H1 (cell line): ENCODE measurements at regions not wholly inside any gene's neighbourhood (a gene's known extent, or its start where the extent isn't known, plus 50 kb on each side); places are given as distances from the start of the nearest gene placed in this dataset.

Source experiments
- CTCF ChIA-PET: fragments of 300-600 bp; sonication (Branson Sonifier 250); formaldehyde crosslinking; loops from one replicate; lab custom pipeline; 2021; ENCODE audit not compliant: partially characterized antibody; lab: Charles Lee
- POLR2A ChIA-PET: fragments of 300-600 bp; sonication (Branson Sonifier 250); formaldehyde crosslinking; loops from one replicate; lab custom pipeline; 2021; ENCODE audit warnings: inconsistent platforms; ENCODE audit not compliant: partially characterized antibody; lab: Charles Lee
- DNase-seq, 2 experiments: peaks; one replicate each; pipeline versions ENCODE4 v3.0.0 to v3.0.0-alpha.2; 2010 to 2022; ENCODE audit warnings: low spot score in 2 of 2, low read depth in 1 of 2, mixed read lengths in 1 of 2
- FAIRE-seq: peaks from 2 replicates; lab custom pipeline; 2011; peaks lifted over from hg19 to GRCh38; lab: Jason Lieb, UNC
- H2AFZ ChIP-seq: 2 replicates; pipeline ENCODE4 v1.8.1; 2012; ENCODE audit warnings: low read length, inconsistent platforms
- H2AK5ac ChIP-seq: 2 replicates; pipeline ENCODE4 v1.6.1; 2013; ENCODE audit warnings: low read depth, low read length
- H2BK120ac ChIP-seq: replicated peaks from 2 replicates; pipeline ENCODE3; 2013; ENCODE audit warnings: low read depth, low read length, inconsistent platforms
- H2BK12ac ChIP-seq: 2 replicates; pipeline ENCODE4 v1.6.1; 2013; ENCODE audit warnings: low read depth, low read length
- H2BK15ac ChIP-seq: 2 replicates; pipeline ENCODE4 v1.6.1; 2013; ENCODE audit warnings: low read length
- H2BK20ac ChIP-seq: 2 replicates; pipeline ENCODE4 v1.6.1; 2013; ENCODE audit warnings: low read length
- H2BK5ac ChIP-seq: 2 replicates; pipeline ENCODE4 v1.6.1; 2013; ENCODE audit warnings: low read depth, low read length
- H3K14ac ChIP-seq: 2 replicates; pipeline ENCODE4 v1.6.1; 2013; ENCODE audit warnings: inconsistent platforms; ENCODE audit not compliant: insufficient read length
- H3K18ac ChIP-seq: 2 replicates; pipeline ENCODE4 v1.6.1; 2013; ENCODE audit warnings: low read length; ENCODE audit errors: extremely low read depth
- H3K23ac ChIP-seq: 2 replicates; pipeline ENCODE4 v1.6.1; 2013; ENCODE audit warnings: inconsistent platforms; ENCODE audit not compliant: insufficient read length
- H3K23me2 ChIP-seq: 2 replicates; pipeline ENCODE4 v1.6.1; 2013; ENCODE audit warnings: low read depth, low read length
- H3K27ac ChIP-seq: 2 replicates; pipeline ENCODE4 v1.6.1; 2011; ENCODE audit warnings: low read depth, low read length, inconsistent platforms
- H3K27me3 ChIP-seq, 4 experiments: replicated peaks in 1 of 4; 1 replicate in 1 of 4; 2 replicates in 3 of 4; pipeline versions ENCODE4 v1.6.1 to v1.8.1; 2011 to 2013; ENCODE audit warnings: low read length in 3 of 4, mild to moderate bottlenecking in 3 of 4, inconsistent platforms in 2 of 4, mixed read lengths in 2 of 4, moderate library complexity in 1 of 4; ENCODE audit not compliant: control insufficient read depth in 3 of 4, insufficient read depth in 3 of 4; ENCODE audit errors: extremely low read depth in 1 of 4
- H3K36me3 ChIP-seq, 4 experiments: 2 replicates each; pipeline versions ENCODE4 v1.6.1 to v1.8.1; 2011 to 2013; ENCODE audit warnings: mild to moderate bottlenecking in 4 of 4, low read length in 3 of 4, moderate library complexity in 2 of 4, control low read depth in 1 of 4, inconsistent platforms in 1 of 4; ENCODE audit not compliant: insufficient read depth in 4 of 4, control insufficient read depth in 2 of 4
- H3K4ac ChIP-seq: replicated peaks from 2 replicates; pipeline ENCODE3; 2013; ENCODE audit warnings: low read length, low read depth, mixed read lengths, inconsistent platforms; ENCODE audit not compliant: insufficient read length
- H3K4me1 ChIP-seq, 4 experiments: replicated peaks in 1 of 4; 1 replicate in 1 of 4; 2 replicates in 3 of 4; pipeline versions ENCODE4 v1.6.1 to v1.8.1; 2011 to 2013; ENCODE audit warnings: low read length in 3 of 4, inconsistent platforms in 2 of 4, mixed read lengths in 1 of 4; ENCODE audit not compliant: insufficient read depth in 4 of 4, control insufficient read depth in 3 of 4
- H3K4me2 ChIP-seq, 2 experiments: 2 replicates each; pipeline versions ENCODE4 v1.6.1 to v1.8.1; 2011 to 2013; ENCODE audit warnings: low read depth in 2 of 2, low read length in 2 of 2, control low read depth in 1 of 2, inconsistent platforms in 1 of 2, mild to moderate bottlenecking in 1 of 2; ENCODE audit not compliant: insufficient read depth in 1 of 2
- H3K4me3 ChIP-seq, 4 experiments: fragments of 200-600, 300-600 bp in 1 of 4; sonication (generic), shearing (Covaris generic), sonication (Bioruptor Twin) in 1 of 4; 2 replicates each; pipeline versions ENCODE4 v1.5.1 to v1.8.1; 2011 to 2016; ENCODE audit warnings: low read length in 4 of 4, low read depth in 3 of 4, control low read depth in 2 of 4, inconsistent platforms in 2 of 4, mild to moderate bottlenecking in 2 of 4, mixed read lengths in 1 of 4, moderate library complexity in 1 of 4; ENCODE audit not compliant: insufficient read depth in 2 of 4; ENCODE audit errors: extremely low read depth in 1 of 4
- H3K56ac ChIP-seq: replicated peaks from 2 replicates; pipeline ENCODE3; 2013; ENCODE audit warnings: low read depth, mild to moderate bottlenecking, mixed read lengths, low read length, inconsistent platforms; ENCODE audit not compliant: insufficient read length
- H3K79me1 ChIP-seq: 2 replicates; pipeline ENCODE4 v1.6.1; 2013; ENCODE audit warnings: low read depth, low read length, control low read depth
- H3K79me2 ChIP-seq, 2 experiments: 2 replicates each; pipeline versions ENCODE4 v1.6.1 to v1.8.1; 2012 to 2013; ENCODE audit warnings: low read length in 2 of 2, mild to moderate bottlenecking in 2 of 2, inconsistent platforms in 1 of 2; ENCODE audit not compliant: insufficient read depth in 2 of 2, control insufficient read depth in 1 of 2
- H3K9ac ChIP-seq, 4 experiments: replicated peaks in 1 of 4; 1 replicate in 1 of 4; 2 replicates in 3 of 4; pipeline versions ENCODE4 v1.6.1 to v1.8.1; 2011 to 2013; ENCODE audit warnings: low read depth in 3 of 4, low read length in 3 of 4, control low read depth in 2 of 4, mild to moderate bottlenecking in 2 of 4, moderate library complexity in 2 of 4, inconsistent platforms in 1 of 4; ENCODE audit errors: extremely low read depth in 1 of 4
- H3K9me3 ChIP-seq, 2 experiments: 2 replicates each; pipeline versions ENCODE4 v1.6.1 to v1.8.1; 2012 to 2013; ENCODE audit warnings: mild to moderate bottlenecking in 2 of 2, moderate library complexity in 2 of 2, control low read depth in 1 of 2, inconsistent platforms in 1 of 2, low read depth in 1 of 2, low read length in 1 of 2, mixed read lengths in 1 of 2; ENCODE audit not compliant: insufficient read depth in 2 of 2
- H4K20me1 ChIP-seq, 2 experiments: replicated peaks in 1 of 2; 2 replicates each; pipeline versions ENCODE3 to v1.8.1; 2011 to 2013; ENCODE audit warnings: inconsistent platforms in 2 of 2, low read length in 2 of 2, mild to moderate bottlenecking in 1 of 2; ENCODE audit not compliant: insufficient read depth in 2 of 2, control insufficient read depth in 1 of 2
- H4K5ac ChIP-seq: 2 replicates; pipeline ENCODE4 v1.6.1; 2013; ENCODE audit warnings: low read length, low read depth, mixed read lengths, inconsistent platforms; ENCODE audit not compliant: insufficient read length
- H4K8ac ChIP-seq: 2 replicates; pipeline ENCODE4 v1.8.0; 2013; ENCODE audit warnings: mild to moderate bottlenecking, moderate library complexity, low read length, inconsistent platforms; ENCODE audit not compliant: insufficient read depth; ENCODE audit errors: extremely low read depth
- H4K91ac ChIP-seq: replicated peaks from 2 replicates; pipeline ENCODE3; 2013; ENCODE audit warnings: low read length, mixed read lengths, inconsistent platforms; ENCODE audit not compliant: insufficient read length
- ASH2L ChIP-seq: fragments of 200-600, 300-600 bp; sonication (generic); IDR thresholded peaks from one replicate; pipeline ENCODE4 v1.7.1; 2017; ENCODE audit warnings: low read length
- E2F6 ChIP-seq: IDR thresholded peaks from 2 replicates; pipeline ENCODE4 v1.6.1; 2012; ENCODE audit warnings: inconsistent platforms
- HDAC2 ChIP-seq, 2 experiments: fragments of 300-600 bp in 1 of 2; sonication (generic) in 1 of 2; IDR thresholded peaks; 2 replicates each; pipeline ENCODE4 v1.6.1; 2011 to 2012; ENCODE audit warnings: low read depth in 2 of 2, low read length in 2 of 2, mild to moderate bottlenecking in 2 of 2, moderate library complexity in 2 of 2, borderline replicate concordance in 1 of 2, inconsistent platforms in 1 of 2
- KDM1A ChIP-seq: fragments of 200-600, 300-600 bp; sonication (generic); IDR thresholded peaks from 2 replicates; pipeline ENCODE4 v1.7.1; 2016; ENCODE audit warnings: mild to moderate bottlenecking, low read length, borderline replicate concordance
- MAX ChIP-seq: IDR thresholded peaks from 2 replicates; pipeline ENCODE4 v1.6.1; 2012; ENCODE audit warnings: inconsistent platforms
- RFX5 ChIP-seq: IDR thresholded peaks from 2 replicates; pipeline ENCODE4 v1.6.1; 2011; ENCODE audit warnings: low read depth, low read length, improper control_type of control experiment, borderline replicate concordance
- SIRT6 ChIP-seq: IDR thresholded peaks from one replicate; pipeline ENCODE4 v1.7.1; 2012; ENCODE audit warnings: low read length, inconsistent platforms
- TAF1 ChIP-seq: IDR thresholded peaks from 2 replicates; pipeline ENCODE4 v1.6.1; 2011; ENCODE audit warnings: mild to moderate bottlenecking, low read depth, low read length
- TBP ChIP-seq: IDR thresholded peaks from 2 replicates; pipeline ENCODE4 v1.6.1; 2011; ENCODE audit warnings: low read depth, low read length, improper control_type of control experiment
- TCF12 ChIP-seq: IDR thresholded peaks from 2 replicates; pipeline ENCODE4 v1.6.1; 2011; ENCODE audit warnings: low read depth, mild to moderate bottlenecking, low read length
- YY1 ChIP-seq: IDR thresholded peaks from 2 replicates; pipeline ENCODE4 v1.6.1; 2011; ENCODE audit warnings: low read depth, mild to moderate bottlenecking, low read length
- ZNF274 ChIP-seq: IDR thresholded peaks from 2 replicates; pipeline ENCODE4 v1.7.0; 2012; ENCODE audit warnings: low read length, borderline replicate concordance; ENCODE audit errors: extremely low read depth
- WGBS, 2 experiments: shearing (Covaris generic) in 1 of 2; methylation state at CpG; one replicate each; pipeline versions ENCODE4 v1.1.6 to v1.1.7; 2013 to 2015; ENCODE audit warnings: low lambda C conversion rate in 2 of 2, mixed read lengths in 2 of 2, inconsistent platforms in 1 of 2, low coverage in 1 of 2, missing lambda C conversion rate in 1 of 2; ENCODE audit not compliant: insufficient replicate concordance in 2 of 2, insufficient coverage in 1 of 2, insufficient read length in 1 of 2; ENCODE audit errors: extremely low coverage in 1 of 2, missing lambda C conversion rate in 1 of 2; 5-methylcytosine and 5-hydroxymethylcytosine counted together

- no peaks in the 10 kb centered on the region for H3K36me3 ChIP-seq
- H2AFZ ChIP-seq: 0 out of 2 replicates have a peak overlapping the region, but pooled peaks have one; percentile 81
- ChIA-PET CTCF (interaction anchor here (0.9 to 1.4 kb wide), 4 partner anchors 11 to 217 kb away, joined by 3 to 5 read pairs (median 3); no protein-coding TSS in a partner anchor), POLR2A (no interaction called here)
- no peak overlapping the region for H3K14ac ChIP-seq
- H3K23ac ChIP-seq: no peak overlapping the region
- peaks cover 0 to 3% (median 0%) of the 10 kb centered on the region in 4 experiments; a peak in 1 of 7 replicates for H3K4me1 ChIP-seq
- no peaks in the 10 kb centered on the region for H3K79me2 ChIP-seq
- no peaks in the 10 kb centered on the region for H3K79me1 ChIP-seq
- H2BK120ac ChIP-seq: no peak overlapping the region
- no peak overlapping the region for H4K8ac ChIP-seq
- H3K23me2 ChIP-seq: no peaks in the 10 kb centered on the region
- H2BK12ac ChIP-seq: no peak overlapping the region
- H3K18ac ChIP-seq: no peak overlapping the region
- H4K91ac ChIP-seq: no peak overlapping the region
- no peak overlapping the region for H3K56ac ChIP-seq
- no peak overlapping the region for H4K5ac ChIP-seq
- no peak for DNase-seq
- H3K9me3 ChIP-seq: no peaks in the 10 kb centered on the region
- no peak overlapping the region for H2AK5ac ChIP-seq
- no peak overlapping the region for H3K4me3 ChIP-seq
- no peak overlapping the region for H3K4me2 ChIP-seq
- H3K9ac ChIP-seq: no peak overlapping the region
- no peak overlapping the region for H3K4ac ChIP-seq
- H2BK20ac ChIP-seq: no peak overlapping the region
- no peaks in the 10 kb centered on the region for H3K27me3 ChIP-seq
- H4K20me1 ChIP-seq: no peaks in the 10 kb centered on the region
- no peak overlapping the region for H3K27ac ChIP-seq
- FAIRE-seq: no peak
- no peak overlapping the region for H2BK15ac ChIP-seq
- H2BK5ac ChIP-seq: no peak overlapping the region
- WGBS, 2 experiments: 76% methylated on average over 5 of the region's 5 CpGs; no CpG with 5 or more reads in 1 of the 2 experiments
- TF ChIP-seq KDM1A (no peak), E2F6 (no peak), YY1 (no peak), MAX (no peak), TAF1 (no peak), RFX5 (no peak), HDAC2 (IDR thresholded peaks at IDR 0.05; ENCODE audit: borderline replicate concordance in 1 of 2, low read depth in 2 of 2, low read length in 2 of 2) (no peak), TBP (no peak), ASH2L (no peak), SIRT6 (no peak), ZNF274 (no peak), TCF12 (no peak)
Observed at GRCh38 chr2:75416420-75417342, 144.1 kb downstream of the EVA1A start.
